HG02870 (cell line): ENCODE measurements at regions not wholly inside any gene's neighbourhood (a gene's known extent, or its start where the extent isn't known, plus 50 kb on each side); places are given as distances from the start of the nearest gene placed in this dataset.

ENCODE experiments used
- ATAC-seq: cut with Tn5 transposase; IDR thresholded peaks from one replicate; pipeline ENCODE4 v1.9.1; 2021; ENCODE audit warnings: mild to moderate bottlenecking, moderate library complexity; ENCODE audit not compliant: unreplicated experiment

DNA sequence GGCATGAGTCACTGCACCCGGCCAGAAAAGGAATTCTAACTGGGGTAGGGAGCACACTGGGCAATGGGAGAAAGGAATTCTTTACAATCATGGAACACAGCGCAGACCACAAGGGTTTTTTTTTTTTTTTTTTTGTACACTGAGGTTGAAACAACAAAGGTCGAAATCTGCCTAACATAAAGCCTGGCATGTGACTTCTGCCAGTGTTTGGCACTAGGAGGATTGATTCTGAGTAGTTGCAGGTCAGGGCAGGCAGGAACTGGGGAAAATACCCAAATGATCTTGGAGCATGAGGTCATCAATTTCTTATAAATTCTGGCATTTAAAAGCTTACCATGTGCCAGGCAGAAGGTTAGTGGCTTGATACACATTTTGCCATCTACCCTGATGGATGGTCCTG is 202.0 kb upstream of the SNX19 start:
- ATAC-seq, result no peak

GRCh38 chr11:131121426-131122333 is 205.4 kb upstream of the SNX19 start:
- no peak for ATAC-seq

GRCh38 chr11:131122448-131122847 is 206.2 kb upstream of the SNX19 start:
- ATAC-seq, result no peak

DNA sequence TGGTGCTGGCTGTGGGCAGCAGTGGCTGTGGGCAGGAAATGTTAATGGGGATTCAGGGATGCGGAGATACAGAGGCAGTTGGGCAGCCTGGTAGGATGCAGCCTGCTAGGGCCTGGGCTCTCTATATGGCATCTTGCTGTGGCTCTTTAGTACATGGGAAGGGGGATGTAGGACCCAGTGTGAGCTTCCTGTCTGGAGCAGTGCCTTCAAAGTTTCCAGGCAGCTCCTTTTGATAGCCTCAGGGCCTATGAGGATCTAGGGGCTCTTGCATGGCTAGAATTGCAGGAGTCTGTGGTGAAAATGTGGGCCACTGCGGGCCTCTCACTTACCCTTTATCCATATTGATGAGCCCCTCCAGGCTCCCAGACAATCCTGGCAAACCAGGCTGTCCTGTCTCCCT is 213.2 kb upstream of the SNX19 start:
- ATAC-seq, result no peak

DNA sequence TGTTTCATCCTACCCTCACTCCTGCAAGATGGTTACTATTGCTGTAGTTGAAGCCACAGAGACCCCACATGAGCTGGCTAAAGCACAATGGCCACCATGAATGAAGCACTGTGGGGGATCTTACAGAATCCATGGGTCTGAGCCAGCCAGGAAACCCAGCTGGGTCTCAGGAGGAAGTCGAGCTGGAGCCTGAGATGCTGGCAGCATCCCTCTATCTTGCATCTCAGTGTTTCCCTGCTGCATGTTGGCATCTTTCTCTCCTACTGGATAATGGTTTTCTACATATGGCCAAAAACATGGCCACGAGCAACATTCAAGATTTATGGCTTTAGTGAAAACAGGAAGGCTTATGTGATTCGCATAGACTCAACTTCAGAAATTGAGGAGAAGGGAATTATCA is 219.3 kb upstream of the SNX19 start:
- no peak for ATAC-seq

DNA sequence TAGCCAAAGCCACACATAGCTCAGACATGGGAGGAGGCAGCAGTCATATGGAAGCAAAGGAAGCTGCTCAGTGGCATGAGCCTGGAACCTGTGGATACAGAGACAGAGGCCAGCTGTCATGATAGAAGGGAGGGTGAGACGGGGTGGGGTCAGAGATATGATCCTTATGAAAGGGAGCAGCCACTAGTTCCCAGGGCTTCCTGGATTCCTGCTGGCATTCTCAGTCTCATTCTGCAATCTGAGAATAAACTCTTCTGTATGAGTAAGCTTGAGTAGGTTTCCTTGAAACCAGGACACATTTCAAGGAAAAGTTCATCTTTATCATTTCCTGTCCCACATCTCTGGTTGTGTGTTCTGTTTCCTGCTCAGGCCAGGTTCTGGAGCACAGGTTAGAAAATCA is 220.2 kb upstream of the SNX19 start:
- no peak for ATAC-seq

GRCh38 chr11:131137046-131137445 is 220.8 kb upstream of the SNX19 start:
- ATAC-seq, result no peak

DNA sequence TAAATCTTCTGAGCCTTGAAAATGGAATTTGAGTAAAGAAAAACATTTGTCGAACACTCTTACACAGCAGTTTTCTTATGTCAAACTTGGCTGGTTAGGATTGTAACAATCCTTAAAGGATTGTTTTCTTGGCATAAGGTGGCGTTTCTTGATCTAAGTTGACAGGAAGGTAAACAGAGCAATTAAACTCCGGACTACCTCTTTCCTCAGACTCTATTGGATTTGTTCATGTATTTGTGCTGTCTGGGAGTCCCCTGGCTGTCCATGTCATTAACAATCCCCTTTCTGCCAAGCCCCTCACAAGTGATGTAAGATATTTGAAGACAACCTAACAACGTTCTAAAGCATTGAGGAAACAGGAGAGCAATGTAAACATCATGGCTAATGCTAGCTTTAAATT is 222.5 kb upstream of the SNX19 start:
- ATAC-seq, result no peak

DNA sequence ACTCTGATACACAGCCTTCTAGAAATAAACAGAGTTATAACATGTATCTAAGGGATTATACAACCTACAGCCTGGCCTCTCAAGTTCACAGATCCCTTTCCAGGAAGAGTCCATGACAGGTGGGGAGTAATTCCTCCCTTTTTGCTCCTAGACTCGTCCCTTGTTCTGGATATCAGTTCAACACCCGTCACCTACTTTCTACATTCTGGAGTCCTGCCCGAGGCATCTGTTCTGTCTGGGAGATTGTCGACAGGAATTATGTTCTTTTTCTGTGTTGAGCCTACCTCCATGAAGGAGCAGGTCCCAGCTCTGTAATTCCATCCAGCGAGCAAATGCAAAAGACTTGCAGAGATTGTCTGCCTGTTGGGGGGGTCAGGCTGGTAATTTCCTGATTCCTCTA is 224.6 kb upstream of the NTM start:
- no peak for ATAC-seq

DNA sequence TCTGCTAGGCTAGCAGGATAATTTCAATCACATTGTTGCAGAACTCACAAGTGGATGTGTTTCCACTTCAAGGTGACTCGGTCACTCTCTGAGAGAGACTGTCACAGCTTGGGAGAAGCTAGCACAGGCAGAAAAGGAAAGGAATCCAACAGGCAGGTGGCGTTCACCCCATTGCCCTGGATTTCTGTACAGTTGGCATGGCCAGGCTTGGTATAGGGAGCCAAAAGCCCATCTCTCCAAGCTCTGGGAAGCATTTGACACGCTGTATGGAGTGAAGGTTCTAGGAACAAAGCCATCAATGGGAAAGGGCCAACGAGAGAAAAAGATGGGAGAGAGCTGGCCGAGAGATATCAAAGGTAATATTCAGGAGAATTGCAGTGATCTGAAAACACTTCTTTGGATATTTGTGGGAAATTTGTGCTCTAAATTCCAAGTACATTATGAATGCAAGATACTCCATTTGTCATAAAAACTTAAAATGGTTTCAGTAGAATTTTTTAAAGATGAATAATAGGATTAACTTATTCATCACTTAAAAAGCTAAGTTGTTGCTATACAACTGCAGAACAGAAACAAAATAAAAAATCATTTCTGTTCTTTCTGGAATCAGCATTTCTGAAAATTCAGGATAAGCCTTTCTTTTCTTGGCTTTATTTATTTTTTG is 223.5 kb upstream of the NTM start:
- no peak for ATAC-seq

DNA sequence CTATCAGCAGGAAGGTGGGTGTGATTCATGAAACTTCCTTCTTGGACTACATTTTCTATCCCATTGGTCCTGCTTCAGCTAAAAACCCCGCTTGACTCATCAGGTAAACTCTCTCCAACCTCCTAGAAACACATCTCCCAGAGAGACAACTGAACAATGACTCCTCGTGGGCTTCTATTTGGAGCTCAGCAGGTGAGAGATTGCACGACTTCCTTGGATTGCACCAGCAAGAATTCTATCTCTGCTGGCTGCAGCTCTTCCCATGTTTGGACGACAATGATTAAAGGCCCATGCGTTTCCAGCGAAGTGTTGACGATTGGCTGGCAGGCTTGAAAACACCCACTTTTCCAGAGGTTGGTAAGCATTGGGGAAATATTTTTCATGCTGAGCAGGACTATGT is 216.1 kb upstream of the NTM start:
- ATAC-seq, result no peak

GRCh38 chr11:131157678-131158077 is 212.7 kb upstream of the NTM start:
- no peak for ATAC-seq

GRCh38 chr11:131160846-131161245 is 209.6 kb upstream of the NTM start:
- no peak for ATAC-seq

DNA sequence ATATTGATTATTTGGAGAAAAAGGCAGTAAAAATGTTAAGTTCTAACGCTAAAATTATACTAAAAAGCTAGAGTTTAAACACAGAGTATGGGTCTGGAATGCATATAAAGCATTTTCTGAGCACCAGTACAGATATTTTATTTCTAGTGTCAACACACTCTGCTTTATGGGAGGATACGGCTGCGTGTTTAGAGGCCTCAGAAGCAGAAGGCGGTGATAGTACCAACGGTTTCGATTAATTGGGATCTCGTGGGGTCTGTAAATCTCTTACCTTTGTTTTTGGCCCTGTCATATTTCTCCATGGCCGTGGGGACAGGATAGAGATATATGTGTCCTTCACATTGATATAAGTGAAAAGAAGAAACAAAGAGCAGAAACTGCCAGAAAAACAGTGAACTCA is 206.8 kb upstream of the NTM start:
- ATAC-seq, result no peak

DNA sequence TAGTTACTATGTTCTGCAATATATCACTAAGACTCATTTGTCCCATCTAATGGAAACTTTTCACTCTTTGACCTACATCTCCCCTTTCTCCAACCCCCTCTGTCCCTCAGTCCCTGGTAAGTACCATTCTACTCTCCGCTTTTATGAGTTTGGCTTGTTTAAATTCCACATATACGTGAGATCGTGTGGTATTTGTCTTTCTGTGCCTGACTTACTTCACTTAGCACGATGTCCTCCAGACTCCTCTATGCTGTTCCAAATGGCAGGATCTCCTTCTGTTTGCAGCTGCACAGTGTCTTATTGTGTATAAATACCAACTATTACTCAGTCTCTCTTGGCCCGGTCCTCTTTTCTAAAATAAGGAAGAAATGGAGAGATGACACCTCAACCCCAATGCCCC is 205.4 kb upstream of the NTM start:
- no peak for ATAC-seq

DNA sequence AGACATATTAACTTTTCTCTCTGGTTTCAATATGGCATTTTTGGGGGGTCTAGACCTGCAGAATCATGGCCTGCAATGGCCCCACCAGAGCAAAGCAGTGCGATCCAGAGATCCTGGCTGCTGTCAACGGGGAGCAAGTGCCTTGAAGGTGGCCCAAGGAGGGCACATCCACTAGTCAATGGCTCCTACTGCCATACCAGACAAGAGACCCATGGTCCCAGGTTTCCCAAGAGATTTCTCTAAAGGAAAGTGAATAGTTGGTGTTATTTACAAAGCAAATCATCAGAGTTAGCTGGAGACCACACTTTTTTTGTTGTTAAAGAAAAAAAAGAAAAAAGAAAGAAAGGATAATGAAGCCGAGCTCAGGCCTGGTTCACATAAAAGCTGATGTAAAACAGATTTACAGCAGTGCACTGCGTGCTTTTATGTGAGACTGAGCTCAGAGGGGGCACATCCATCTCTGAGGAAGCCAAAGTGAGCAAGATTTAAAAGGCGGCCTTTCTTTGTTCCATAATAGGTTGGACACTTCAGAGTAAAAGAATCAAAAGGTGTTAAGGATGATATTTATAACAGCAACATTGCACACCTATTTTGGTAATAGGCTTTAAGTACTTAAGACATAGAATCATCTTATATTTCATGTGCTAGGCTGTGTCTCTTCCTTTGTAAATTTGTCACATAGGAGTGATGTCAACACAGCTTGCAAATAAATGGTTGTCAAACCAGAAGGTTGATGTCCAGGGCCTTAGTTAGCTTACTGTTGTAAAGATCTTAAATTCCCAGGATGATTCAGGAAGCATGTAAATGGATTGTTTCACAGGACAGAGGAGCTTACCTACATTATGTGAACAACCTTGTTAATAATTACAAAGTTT is 201.3 kb upstream of the NTM start:
- no peak for ATAC-seq

- ATAC-seq, result no peak
Measured at GRCh38 chr11:131172011-131172410, 198.4 kb upstream of the NTM start.

DNA sequence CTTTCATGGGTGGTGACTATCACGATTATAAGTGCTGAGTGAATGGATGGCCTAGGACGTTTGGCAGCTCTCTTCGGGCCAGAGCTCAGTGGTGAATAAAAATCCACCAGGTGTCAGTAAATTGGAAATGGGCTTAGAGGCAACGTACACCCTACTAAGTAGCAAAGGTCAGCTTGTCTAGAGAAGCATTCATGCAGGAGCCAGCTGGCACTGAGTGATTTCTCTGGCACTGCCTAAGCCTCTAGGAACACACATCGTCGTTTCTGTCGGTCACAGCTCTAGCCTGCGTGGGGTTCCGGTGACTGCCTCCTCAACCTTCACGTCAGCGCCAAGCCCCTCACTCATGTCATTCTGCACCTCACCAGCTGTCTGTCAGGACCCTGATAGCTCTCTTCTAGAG is 192.4 kb upstream of the NTM start:
- ATAC-seq, result no peak

DNA sequence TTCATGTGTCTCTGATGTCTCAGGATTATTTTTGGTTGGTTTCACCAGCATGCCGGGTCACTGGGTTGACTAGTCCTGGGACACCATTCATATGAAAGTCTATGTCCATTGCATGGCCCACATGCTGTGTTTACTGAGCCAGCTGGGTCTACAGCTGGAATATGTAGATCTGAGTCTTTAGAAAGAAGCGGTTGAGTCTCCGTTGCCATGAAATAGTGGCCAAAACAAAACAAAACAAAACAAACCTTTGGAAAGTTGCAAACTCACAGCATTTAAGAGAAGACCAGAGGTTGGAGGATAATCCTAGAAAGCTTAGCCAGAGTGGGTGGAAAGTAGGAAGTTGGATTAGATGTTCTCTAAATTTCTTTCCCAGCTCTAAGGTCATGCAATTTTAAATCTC is 191.8 kb upstream of the NTM start:
- no peak for ATAC-seq

DNA sequence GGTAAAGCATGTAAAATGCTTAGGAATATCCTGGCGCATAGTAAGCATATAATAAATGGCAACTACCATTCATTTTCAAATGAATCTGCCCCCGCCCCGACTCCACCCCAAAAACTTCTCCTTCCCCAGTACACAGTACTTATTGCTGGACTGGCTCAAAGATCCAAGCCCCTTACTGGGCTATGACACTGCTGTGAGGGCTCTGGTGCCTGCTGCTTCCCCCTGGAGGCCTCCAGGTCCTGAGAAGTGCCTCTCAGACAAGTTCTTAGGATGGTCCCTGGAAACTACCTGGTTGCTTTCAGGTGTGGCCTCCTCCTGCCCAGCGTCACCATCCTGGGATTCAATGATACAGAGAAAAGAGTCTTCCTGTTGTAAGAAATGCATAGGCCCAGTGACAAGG is 190.6 kb upstream of the NTM start:
- ATAC-seq, result no peak

GRCh38 chr11:131185915-131186314 is 184.5 kb upstream of the NTM start:
- ATAC-seq, result no peak
